ENCODE measurements at regions not wholly inside any gene's neighbourhood (a gene's known extent, or its start where the extent isn't known, plus 50 kb on each side); places are given as distances from the start of the nearest gene placed in this dataset.

GRCh38 chr13:106099765-106100164, 435.7 kb downstream of the EFNB2 start:
- no peaks in the 10 kb centered on the region for H3K79me2 ChIP-seq (ENCODE audit: insufficient read depth, low read length)
- peak overlapping the region; percentile 54; the same call in 1 of the 2 replicates for H3K4me2 ChIP-seq (ENCODE audit: low read length)
- ATAC-seq (no peak), DNase-seq (ENCODE audit: low read depth, low spot score) (no peak)
- POLR2A ChIA-PET: no interaction called here
- no peaks in the 10 kb centered on the region for H3K27me3 ChIP-seq (ENCODE audit: insufficient read depth, low read length)
- intact Hi-C loops (cut with micrococcal nuclease): loop anchor here (5.0 to 10.0 kb wide), 4 partner anchors 43 to 433 kb away; no protein-coding TSS in a partner anchor
- no peaks in the 10 kb centered on the region for H3K36me3 ChIP-seq (ENCODE audit: control insufficient read depth in 1 of 2, insufficient read depth in 2 of 2, low read length in 2 of 2)
- CTCF ChIA-PET: no interaction called here
- no peak overlapping the region for H2AFZ ChIP-seq (ENCODE audit: low read depth, low read length, poor library complexity, severe bottlenecking)
- no peaks in the 10 kb centered on the region for H4K20me1 ChIP-seq (ENCODE audit: insufficient read depth)
- H3K4me1 ChIP-seq (ENCODE audit: control insufficient read depth in 1 of 2, insufficient read depth in 2 of 2, low read length in 2 of 2): peaks cover 85 to 91% of the 10 kb centered on the region in 2 experiments
- TF ChIP-seq JUND (IDR thresholded peaks at IDR 0.05) (no peak), EGR1 (IDR thresholded peaks at IDR 0.05; ENCODE audit: low read depth) (no peak), EZH2phosphoT487 (IDR thresholded peaks at IDR 0.05; ENCODE audit: borderline replicate concordance) (no peak), SRF (IDR thresholded peaks at IDR 0.05; ENCODE audit: low read depth) (no peak), YY1 (IDR thresholded peaks at IDR 0.05; ENCODE audit: extremely low read depth, insufficient replicate concordance, low read depth, low read length) (no peak), SP1 (IDR thresholded peaks at IDR 0.05; ENCODE audit: low read depth) (no peak), POLR2AphosphoS5 (IDR thresholded peaks at IDR 0.05; ENCODE audit: low read depth, low read length) (no peak), ZBTB33 (IDR thresholded peaks at IDR 0.05; ENCODE audit: extremely low read depth, insufficient replicate concordance, low read length) (no peak), ATF3 (IDR thresholded peaks at IDR 0.05) (no peak), SIN3A (IDR thresholded peaks at IDR 0.05; ENCODE audit: low read depth) (no peak), RAD21 (IDR thresholded peaks at IDR 0.05; ENCODE audit: low read depth) (no peak)
- H3K4me3 ChIP-seq (replicated peaks in 1 of 2; ENCODE audit: low read depth in 1 of 2, low read length in 2 of 2): no peak overlapping the region
- RAD21 ChIA-PET (ENCODE audit: low non-redundant PET in 1 of 2, low total read pairs in 2 of 2, uncharacterized antibody in 2 of 2, unreplicated experiment in 2 of 2): no interaction called here
- H3K27ac ChIP-seq (ENCODE audit: low read depth, low read length): peak overlapping the region; percentile 48; the same call in 1 of the 2 replicates
- no peaks in the 10 kb centered on the region for H3K9me2 ChIP-seq (ENCODE audit: insufficient read depth)
- H3K9ac ChIP-seq (ENCODE audit: low read length): no peak overlapping the region
- no TSS peak for BruUV-seq (replicated peaks)
- no peaks in the 10 kb centered on the region for H3K9me3 ChIP-seq (ENCODE audit: control insufficient read depth in 1 of 2, insufficient read depth in 1 of 2, low read depth in 1 of 2, low read length in 2 of 2)

All from HCT116 (cell line).